ENCODE measurements at regions not wholly inside any gene's neighbourhood (a gene's known extent, or its start where the extent isn't known, plus 50 kb on each side); places are given as distances from the start of the nearest gene placed in this dataset.

DNA sequence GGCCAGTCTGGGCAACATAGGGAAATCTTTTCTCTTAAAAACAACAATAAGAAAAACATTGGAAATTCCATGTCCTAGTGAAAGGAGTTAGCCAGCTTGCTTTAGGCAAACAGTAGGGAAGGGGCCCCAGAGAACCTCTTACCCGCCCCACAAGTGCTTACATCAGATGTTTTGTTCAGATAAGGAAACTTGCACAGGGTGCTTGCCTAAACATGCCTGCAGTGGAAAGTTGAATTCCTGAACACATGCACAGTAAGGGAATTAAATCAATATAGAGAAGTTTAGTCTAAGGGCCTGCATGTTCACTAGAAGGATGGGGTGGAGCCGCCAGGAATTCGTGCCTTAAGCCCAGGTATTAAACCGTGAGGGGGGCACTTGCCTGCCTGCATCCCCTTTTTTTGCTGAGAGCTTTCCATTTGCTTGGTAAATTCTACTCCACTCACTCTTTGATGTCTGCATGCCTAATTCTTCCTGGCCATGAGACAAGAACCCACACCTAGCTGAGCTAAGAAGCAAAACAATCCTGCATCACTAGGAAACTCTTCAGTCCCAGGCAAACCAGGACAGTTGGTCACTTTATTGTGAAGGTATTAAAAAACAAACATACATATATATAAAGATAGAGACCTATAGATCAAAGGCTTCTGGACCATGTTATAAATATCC is 499.0 kb downstream of the SIPA1L2 start:
- TF ChIP-seq, protein P1, sequence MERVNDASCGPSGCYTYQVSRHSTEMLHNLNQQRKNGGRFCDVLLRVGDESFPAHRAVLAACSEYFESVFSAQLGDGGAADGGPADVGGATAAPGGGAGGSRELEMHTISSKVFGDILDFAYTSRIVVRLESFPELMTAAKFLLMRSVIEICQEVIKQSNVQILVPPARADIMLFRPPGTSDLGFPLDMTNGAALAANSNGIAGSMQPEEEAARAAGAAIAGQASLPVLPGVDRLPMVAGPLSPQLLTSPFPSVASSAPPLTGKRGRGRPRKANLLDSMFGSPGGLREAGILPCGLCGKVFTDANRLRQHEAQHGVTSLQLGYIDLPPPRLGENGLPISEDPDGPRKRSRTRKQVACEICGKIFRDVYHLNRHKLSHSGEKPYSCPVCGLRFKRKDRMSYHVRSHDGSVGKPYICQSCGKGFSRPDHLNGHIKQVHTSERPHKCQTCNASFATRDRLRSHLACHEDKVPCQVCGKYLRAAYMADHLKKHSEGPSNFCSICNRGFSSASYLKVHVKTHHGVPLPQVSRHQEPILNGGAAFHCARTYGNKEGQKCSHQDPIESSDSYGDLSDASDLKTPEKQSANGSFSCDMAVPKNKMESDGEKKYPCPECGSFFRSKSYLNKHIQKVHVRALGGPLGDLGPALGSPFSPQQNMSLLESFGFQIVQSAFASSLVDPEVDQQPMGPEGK (CRISPR knock-in tag; IDR thresholded peaks at IDR 0.05; ENCODE audit: borderline replicate concordance) = no peak
- TF ChIP-seq, protein P2, sequence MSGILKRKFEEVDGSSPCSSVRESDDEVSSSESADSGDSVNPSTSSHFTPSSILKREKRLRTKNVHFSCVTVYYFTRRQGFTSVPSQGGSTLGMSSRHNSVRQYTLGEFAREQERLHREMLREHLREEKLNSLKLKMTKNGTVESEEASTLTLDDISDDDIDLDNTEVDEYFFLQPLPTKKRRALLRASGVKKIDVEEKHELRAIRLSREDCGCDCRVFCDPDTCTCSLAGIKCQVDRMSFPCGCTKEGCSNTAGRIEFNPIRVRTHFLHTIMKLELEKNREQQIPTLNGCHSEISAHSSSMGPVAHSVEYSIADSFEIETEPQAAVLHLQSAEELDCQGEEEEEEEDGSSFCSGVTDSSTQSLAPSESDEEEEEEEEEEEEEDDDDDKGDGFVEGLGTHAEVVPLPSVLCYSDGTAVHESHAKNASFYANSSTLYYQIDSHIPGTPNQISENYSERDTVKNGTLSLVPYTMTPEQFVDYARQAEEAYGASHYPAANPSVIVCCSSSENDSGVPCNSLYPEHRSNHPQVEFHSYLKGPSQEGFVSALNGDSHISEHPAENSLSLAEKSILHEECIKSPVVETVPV (CRISPR knock-in tag; IDR thresholded peaks at IDR 0.05) = no peak
- TF ChIP-seq TCF4 (CRISPR knock-in tag; IDR thresholded peaks at IDR 0.05; ENCODE audit: borderline replicate concordance) (no peak), ZNF8 (CRISPR knock-in tag; IDR thresholded peaks at IDR 0.05) (no peak), TOX (CRISPR knock-in tag; IDR thresholded peaks at IDR 0.05; ENCODE audit: borderline replicate concordance) (no peak), ZC3H10 (CRISPR knock-in tag; IDR thresholded peaks at IDR 0.05) (no peak), ESRRG (CRISPR knock-in tag; IDR thresholded peaks at IDR 0.05) (no peak), ZFP3 (CRISPR knock-in tag; IDR thresholded peaks at IDR 0.05) (no peak), ZFP30 (CRISPR knock-in tag; IDR thresholded peaks at IDR 0.05) (no peak), ZNF70 (CRISPR knock-in tag; IDR thresholded peaks at IDR 0.05) (no peak), SNAI2 (CRISPR knock-in tag; IDR thresholded peaks at IDR 0.05) (no peak), BACH2 (CRISPR knock-in tag; IDR thresholded peaks at IDR 0.05; ENCODE audit: borderline replicate concordance) (no peak), CSDC2 (CRISPR knock-in tag; IDR thresholded peaks at IDR 0.05) (no peak), ISL1 (CRISPR knock-in tag; IDR thresholded peaks at IDR 0.05) (no peak), OSR1 (CRISPR knock-in tag; IDR thresholded peaks at IDR 0.05) (no peak)
- TF ChIP-seq, protein P3, sequence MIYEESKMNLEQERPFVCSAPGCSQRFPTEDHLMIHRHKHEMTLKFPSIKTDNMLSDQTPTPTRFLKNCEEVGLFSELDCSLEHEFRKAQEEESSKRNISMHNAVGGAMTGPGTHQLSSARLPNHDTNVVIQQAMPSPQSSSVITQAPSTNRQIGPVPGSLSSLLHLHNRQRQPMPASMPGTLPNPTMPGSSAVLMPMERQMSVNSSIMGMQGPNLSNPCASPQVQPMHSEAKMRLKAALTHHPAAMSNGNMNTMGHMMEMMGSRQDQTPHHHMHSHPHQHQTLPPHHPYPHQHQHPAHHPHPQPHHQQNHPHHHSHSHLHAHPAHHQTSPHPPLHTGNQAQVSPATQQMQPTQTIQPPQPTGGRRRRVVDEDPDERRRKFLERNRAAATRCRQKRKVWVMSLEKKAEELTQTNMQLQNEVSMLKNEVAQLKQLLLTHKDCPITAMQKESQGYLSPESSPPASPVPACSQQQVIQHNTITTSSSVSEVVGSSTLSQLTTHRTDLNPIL (CRISPR knock-in tag; IDR thresholded peaks at IDR 0.05; ENCODE audit: low read depth) = no peak
- TF ChIP-seq, protein P4, sequence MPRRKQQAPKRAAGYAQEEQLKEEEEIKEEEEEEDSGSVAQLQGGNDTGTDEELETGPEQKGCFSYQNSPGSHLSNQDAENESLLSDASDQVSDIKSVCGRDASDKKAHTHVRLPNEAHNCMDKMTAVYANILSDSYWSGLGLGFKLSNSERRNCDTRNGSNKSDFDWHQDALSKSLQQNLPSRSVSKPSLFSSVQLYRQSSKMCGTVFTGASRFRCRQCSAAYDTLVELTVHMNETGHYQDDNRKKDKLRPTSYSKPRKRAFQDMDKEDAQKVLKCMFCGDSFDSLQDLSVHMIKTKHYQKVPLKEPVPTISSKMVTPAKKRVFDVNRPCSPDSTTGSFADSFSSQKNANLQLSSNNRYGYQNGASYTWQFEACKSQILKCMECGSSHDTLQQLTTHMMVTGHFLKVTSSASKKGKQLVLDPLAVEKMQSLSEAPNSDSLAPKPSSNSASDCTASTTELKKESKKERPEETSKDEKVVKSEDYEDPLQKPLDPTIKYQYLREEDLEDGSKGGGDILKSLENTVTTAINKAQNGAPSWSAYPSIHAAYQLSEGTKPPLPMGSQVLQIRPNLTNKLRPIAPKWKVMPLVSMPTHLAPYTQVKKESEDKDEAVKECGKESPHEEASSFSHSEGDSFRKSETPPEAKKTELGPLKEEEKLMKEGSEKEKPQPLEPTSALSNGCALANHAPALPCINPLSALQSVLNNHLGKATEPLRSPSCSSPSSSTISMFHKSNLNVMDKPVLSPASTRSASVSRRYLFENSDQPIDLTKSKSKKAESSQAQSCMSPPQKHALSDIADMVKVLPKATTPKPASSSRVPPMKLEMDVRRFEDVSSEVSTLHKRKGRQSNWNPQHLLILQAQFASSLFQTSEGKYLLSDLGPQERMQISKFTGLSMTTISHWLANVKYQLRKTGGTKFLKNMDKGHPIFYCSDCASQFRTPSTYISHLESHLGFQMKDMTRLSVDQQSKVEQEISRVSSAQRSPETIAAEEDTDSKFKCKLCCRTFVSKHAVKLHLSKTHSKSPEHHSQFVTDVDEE (CRISPR knock-in tag; IDR thresholded peaks at IDR 0.05) = no peak
- TF ChIP-seq, protein P5, sequence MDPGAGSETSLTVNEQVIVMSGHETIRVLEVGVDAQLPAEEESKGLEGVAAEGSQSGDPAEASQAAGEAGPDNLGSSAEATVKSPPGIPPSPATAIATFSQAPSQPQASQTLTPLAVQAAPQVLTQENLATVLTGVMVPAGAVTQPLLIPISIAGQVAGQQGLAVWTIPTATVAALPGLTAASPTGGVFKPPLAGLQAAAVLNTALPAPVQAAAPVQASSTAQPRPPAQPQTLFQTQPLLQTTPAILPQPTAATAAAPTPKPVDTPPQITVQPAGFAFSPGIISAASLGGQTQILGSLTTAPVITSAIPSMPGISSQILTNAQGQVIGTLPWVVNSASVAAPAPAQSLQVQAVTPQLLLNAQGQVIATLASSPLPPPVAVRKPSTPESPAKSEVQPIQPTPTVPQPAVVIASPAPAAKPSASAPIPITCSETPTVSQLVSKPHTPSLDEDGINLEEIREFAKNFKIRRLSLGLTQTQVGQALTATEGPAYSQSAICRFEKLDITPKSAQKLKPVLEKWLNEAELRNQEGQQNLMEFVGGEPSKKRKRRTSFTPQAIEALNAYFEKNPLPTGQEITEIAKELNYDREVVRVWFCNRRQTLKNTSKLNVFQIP (CRISPR knock-in tag; IDR thresholded peaks at IDR 0.05; ENCODE audit: borderline replicate concordance, low read depth) = no peak
- ATAC-seq = no peak

DNA sequence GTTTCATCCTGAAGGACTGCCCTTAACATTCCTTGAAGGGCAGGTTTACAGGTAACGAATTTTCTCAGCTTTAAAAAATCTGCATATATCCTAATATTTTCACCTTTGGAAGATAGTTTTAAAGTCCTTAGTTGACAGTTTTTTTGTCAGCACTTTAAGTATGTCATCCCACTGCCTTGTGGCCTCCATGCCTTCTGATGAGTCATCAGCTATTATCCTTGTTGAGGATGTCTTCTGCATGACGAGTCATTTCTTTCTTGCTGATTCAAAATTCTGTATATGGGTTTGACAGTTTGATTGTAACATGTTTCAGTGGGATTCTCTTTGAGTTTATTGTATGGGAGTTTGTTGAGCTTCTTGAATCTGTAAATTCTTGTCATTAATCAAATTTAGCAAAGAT is 500.6 kb downstream of the DISC1 start:
- ATAC-seq = peak; percentile 89
- TF ChIP-seq, protein P4 (CRISPR knock-in tag; IDR thresholded peaks at IDR 0.05) = no peak
- TF ChIP-seq ZC3H10 (CRISPR knock-in tag; IDR thresholded peaks at IDR 0.05) = no peak
- no peak for TF ChIP-seq ISL1 (CRISPR knock-in tag; IDR thresholded peaks at IDR 0.05)
- TF ChIP-seq, protein P5 (CRISPR knock-in tag; IDR thresholded peaks at IDR 0.05; ENCODE audit: borderline replicate concordance, low read depth) = no peak
- no peak for TF ChIP-seq OSR1 (CRISPR knock-in tag; IDR thresholded peaks at IDR 0.05)
- no peak for TF ChIP-seq BACH2 (CRISPR knock-in tag; IDR thresholded peaks at IDR 0.05; ENCODE audit: borderline replicate concordance)
- no peak for TF ChIP-seq TCF4 (CRISPR knock-in tag; IDR thresholded peaks at IDR 0.05; ENCODE audit: borderline replicate concordance)
- TF ChIP-seq, protein P3 (CRISPR knock-in tag; IDR thresholded peaks at IDR 0.05; ENCODE audit: low read depth) = no peak
- TF ChIP-seq ARNTL (CRISPR knock-in tag; IDR thresholded peaks at IDR 0.05; ENCODE audit: borderline replicate concordance, low read depth) = no peak
- TF ChIP-seq ZNF70 (CRISPR knock-in tag; IDR thresholded peaks at IDR 0.05) = no peak
- TF ChIP-seq GLIS3 (CRISPR knock-in tag; IDR thresholded peaks at IDR 0.05) = no peak
- TF ChIP-seq CSDC2 (CRISPR knock-in tag; IDR thresholded peaks at IDR 0.05) = no peak
- no peak for TF ChIP-seq ZFP30 (CRISPR knock-in tag; IDR thresholded peaks at IDR 0.05)
- no peak for TF ChIP-seq PPARA (CRISPR knock-in tag; IDR thresholded peaks at IDR 0.05; ENCODE audit: borderline replicate concordance)
- no peak for TF ChIP-seq TOX (CRISPR knock-in tag; IDR thresholded peaks at IDR 0.05; ENCODE audit: borderline replicate concordance)
- TF ChIP-seq RARB (CRISPR knock-in tag; IDR thresholded peaks at IDR 0.05) = no peak
